Stomach (tissue), 4 donors: ENCODE measurements at regions not wholly inside any gene's neighbourhood (a gene's known extent, or its start where the extent isn't known, plus 50 kb on each side); places are given as distances from the start of the nearest gene placed in this dataset.

ENCODE experiments used
- CTCF ChIP-seq, 7 experiments: fragments of 450-650 bp in 4 of 7; fragments of 200-600 bp in 3 of 7; sonication (generic) in 3 of 7; IDR thresholded peaks; one replicate each; pipeline ENCODE4 v1.5.1; 2016 to 2019; ENCODE audit warnings: antibody characterized with exemption in 7 of 7, control low read depth in 2 of 7, mild to moderate bottlenecking in 1 of 7
- EP300 ChIP-seq: sonication (generic); formaldehyde crosslinking; IDR thresholded peaks from one replicate; pipeline ENCODE4 v1.6.1; 2017; ENCODE audit warnings: antibody characterized with exemption
- POLR2A ChIP-seq, 4 donors: fragments of 450-650 bp; IDR thresholded peaks; one replicate each; pipeline ENCODE4 v1.6.1; 2016; ENCODE audit warnings: antibody characterized with exemption in 4 of 4, control low read depth in 2 of 4, mild to moderate bottlenecking in 1 of 4, moderate library complexity in 1 of 4

DNA sequence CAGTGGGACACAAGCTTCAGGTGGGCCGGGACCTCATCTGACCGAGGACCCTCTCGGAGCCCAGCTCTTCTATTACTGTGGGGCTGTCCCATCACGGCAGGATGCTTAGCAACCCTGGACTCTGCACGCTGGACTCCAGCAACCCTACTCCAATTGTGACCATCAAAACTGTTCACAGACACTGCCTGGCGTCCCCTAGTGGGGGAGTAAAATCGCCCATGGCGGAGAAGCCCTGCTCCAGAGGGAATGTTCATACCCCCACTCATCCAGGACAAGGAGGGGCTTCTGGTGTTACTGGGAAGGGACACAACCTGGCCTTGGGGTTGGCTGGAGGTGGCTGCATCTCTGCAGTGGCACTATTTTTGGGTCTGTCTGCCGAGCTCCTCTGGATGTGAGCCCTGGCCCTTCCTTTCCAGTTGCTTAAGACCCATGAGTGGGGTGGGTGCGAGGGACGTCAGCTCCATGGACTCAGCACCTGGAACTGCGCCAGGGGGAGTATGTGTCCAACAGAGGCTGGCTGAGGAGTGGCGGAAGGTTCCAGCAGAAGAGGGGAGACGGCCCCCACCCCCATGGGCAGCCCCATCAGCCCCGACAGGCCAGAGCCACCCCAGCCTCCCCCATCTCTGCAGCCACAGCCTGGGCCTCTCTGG is 103.8 kb downstream of the RFLNA start:
- no peak for TF ChIP-seq CTCF (IDR thresholded peaks at IDR 0.05)
- TF ChIP-seq POLR2A (IDR thresholded peaks at IDR 0.05): no peak
- no peak for TF ChIP-seq EP300
